ENCODE measurements at regions not wholly inside any gene's neighbourhood (a gene's known extent, or its start where the extent isn't known, plus 50 kb on each side); places are given as distances from the start of the nearest gene placed in this dataset.
A peak's percentile ranks its signal among the peaks of the same experiment; 100 is the strongest.
"Not testable (repeated sequence)": the region's sequence is repeated elsewhere in the genome, so short reads cannot be mapped to it uniquely, and the experiment has no call there.

DNA sequence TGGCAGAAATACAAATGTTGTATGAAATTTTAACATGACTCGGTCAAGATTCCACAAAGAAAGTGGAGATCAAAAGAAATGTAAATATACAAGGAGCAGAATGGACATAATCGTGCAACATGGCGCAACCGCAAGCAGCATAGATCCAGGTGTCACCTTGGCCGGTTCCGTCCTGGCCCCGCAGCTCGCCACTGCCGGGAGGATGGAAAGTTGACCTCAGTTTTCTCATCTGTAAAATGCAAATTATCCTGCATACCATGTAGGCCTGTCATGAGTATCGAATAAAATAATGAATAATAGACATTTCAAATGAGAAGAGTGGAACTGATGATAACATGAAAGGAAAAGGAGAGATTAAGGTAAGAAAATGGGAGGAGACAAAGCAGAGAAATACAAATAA lies 427.3 kb upstream of the SMIM21 start:
- no peak for DNase-seq (ENCODE audit: low spot score)

DNA sequence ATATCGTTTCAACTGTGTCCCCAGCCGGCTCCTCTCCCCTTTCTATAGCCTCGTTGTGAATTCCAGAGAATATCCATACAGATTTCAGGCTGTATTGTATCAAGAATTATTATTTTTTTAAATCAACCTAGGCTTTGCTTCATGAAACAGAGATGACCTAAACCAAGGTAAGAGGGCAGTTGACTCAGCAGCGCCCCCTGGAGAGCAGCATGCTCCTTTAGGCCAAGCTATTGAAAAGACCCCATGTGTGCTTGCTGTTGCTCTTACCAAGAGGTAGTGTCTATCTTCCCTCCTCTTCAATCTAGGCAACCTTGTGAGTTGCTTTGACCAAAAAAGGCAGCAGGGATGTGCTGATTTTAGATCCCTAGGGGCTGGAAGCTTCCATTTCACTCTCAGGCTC lies 426.7 kb upstream of the SMIM21 start:
- DNase-seq (ENCODE audit: low spot score), result no peak

DNA sequence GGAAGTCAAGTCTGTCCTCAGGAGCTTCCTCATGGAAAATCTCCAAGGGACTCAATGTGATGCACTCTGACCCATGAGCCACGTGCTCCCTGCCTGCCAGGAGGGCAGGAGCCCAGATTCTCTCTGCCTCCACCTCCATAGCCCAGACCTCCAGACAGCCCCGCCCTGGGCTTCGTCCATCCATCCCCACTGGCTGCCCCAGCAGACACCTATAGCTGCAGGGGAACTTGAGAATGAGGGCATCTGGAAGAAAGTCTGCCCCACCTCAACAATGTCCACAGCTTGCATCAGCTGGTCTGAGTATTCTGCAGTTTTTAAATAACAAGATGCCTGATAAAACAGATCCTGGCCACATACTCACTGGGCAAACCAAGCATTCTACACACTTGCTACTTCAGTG lies 418.8 kb upstream of the SMIM21 start:
- no peak for DNase-seq (ENCODE audit: low spot score)

DNA sequence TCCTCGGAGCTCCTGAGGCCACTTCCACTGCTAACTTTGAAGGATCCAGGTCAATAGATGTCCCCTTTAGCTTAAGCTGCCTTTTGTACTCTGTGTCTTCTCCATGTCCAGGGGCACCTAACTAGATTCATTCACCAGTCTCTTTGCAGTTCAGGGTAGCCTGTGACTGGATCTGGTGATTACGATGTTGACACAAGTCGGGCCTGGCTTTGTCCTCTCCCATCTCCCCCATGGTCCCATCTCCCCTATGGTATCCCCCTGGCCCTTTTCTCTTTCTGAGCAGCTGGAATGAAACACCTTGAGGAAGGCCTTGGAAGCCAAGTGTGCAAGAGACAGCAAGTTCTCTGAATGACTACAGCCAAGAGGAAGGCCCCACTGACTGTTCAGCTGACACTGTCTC lies 417.9 kb upstream of the SMIM21 start:
- no peak for DNase-seq (ENCODE audit: low spot score)

DNA sequence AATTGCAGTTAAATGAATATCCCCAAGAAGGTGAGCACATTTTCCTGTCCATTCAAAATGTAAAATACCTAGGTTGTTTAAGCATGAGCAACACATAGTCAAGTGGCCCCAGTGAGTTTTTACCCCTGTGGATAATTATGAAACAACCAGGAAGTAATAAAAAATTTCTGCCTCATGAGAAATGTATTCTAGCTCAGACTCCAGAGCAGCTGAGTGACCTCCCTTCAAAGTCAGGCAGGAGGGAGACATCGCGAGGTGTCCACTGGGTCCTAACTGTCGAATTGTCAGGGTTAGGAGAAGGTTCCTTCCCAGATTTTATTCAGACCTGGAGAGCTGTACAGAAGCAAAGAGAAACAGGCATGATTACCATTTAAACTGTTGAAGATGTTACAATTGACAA lies 416.6 kb upstream of the SMIM21 start:
- peak; percentile 1 for DNase-seq (ENCODE audit: low spot score)

DNA sequence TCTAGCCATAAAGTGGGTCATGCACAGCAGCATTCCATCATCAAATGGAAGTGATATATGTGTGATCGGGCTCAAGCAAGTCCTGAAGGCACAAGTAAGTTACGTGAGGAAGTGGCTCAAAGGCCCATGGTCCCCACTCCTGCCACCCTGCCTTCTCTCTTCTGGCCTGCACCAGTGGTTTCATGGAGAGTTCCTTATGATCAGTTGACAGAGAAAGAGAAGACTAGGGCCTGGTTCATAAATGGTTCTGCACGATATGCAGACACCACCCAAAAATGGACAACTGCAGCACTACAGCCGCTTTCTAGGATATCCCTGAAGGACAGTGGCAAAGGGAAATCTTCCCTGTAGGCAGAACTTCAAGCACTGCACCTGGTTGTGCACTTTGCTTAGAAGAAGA lies 412.6 kb upstream of the SMIM21 start:
- no peak for DNase-seq (ENCODE audit: low spot score)

DNA sequence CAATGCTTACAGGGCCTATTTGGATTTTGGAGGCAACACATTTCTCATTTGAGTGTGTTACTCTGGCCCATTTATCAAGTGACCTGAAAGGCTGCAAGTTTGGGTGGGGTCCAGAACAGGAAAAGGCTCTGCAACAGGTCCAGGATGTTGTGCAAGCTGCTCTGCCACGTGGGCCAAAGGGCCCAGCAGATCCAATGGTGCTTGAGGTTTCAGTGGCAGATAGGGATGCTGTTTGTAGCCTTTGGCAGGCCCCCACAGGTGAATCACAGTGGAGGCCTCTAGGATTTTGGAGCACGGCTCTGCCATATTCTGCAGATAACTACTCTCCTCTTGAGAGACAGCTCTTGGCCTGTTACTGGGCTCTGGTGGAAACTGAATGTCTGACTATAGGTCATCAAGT lies 412.2 kb upstream of the SMIM21 start:
- DNase-seq (ENCODE audit: low spot score), result not testable (repeated sequence)

DNA sequence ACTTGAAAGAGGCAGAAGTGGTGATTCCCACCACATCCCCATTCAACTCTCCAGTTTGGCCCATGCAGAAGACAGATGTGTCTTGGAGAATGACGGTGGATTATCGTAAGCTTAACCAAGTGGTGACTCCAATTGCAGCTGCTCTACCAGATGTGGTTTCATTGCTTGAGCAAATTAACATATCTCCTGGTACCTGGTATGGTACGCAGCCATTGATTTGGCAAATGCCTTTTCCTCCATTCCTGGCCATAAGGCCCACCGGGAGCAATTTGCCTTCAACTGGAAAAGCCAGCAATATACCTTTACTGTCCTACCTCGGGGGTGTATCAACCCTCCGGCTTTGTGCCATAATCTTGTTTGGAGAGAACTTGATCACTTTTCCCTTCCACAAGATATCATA lies 411.5 kb upstream of the SMIM21 start:
- no peak for DNase-seq (ENCODE audit: low spot score)

DNA sequence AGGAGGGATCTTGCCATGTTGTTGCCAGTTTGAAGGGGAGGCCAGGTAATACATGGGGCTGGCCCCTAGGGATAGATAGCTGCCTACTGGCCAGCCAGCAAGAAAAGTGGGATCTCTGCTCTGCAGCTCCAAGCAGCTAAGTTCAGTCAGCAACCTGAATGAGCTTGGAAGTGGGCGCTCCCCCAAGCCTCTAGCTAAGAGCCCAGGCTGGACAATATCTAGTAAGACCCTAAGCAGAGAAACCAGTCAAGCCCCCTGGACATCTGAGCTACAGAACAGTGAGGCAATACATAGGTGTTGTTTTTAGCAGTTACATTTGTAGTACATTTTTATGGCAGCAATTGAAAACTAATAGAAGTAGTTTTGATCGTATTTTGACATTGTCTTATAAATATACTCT lies 409.8 kb upstream of the SMIM21 start:
- DNase-seq (ENCODE audit: low spot score), result no peak

DNA sequence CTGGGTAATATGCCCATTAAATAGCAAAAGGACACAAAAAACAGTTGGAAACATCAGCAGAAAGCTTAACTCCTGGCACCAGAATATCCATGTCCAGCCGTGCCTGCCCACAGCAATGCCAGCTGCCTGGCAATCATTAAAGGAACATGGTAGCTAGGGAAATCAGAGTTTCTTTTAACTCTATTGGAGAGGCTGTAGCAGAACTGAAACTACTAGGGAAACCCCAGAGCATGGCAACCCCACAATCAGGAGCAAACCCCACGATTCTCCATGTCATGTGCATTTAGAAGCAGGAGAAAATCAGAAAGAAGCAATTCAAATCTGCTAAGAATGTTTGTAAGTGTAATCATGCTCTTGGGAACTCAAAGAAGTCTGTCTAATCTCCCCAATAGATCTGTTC lies 409.0 kb upstream of the SMIM21 start:
- DNase-seq (ENCODE audit: low spot score), result no peak

DNA sequence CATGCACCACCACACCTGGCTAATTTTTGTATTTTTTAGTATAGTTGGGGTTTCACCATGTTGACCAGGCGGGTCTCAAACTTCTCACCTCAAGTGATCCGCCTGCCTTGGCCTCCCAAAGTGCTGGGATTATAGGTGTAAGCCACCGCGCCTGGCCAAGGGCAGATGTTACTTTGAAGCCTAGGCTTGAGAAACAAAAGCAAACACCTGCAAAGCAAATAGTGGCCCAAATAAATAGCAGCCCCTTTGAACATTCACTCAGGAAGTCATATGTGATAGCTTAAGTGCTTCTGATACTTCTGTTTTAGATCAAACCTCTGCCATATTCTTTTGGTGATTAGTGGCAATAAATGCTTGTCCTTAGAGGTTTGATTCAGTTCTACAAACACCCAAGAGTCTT lies 404.5 kb upstream of the SMIM21 start:
- DNase-seq (ENCODE audit: low spot score), result no peak

DNA sequence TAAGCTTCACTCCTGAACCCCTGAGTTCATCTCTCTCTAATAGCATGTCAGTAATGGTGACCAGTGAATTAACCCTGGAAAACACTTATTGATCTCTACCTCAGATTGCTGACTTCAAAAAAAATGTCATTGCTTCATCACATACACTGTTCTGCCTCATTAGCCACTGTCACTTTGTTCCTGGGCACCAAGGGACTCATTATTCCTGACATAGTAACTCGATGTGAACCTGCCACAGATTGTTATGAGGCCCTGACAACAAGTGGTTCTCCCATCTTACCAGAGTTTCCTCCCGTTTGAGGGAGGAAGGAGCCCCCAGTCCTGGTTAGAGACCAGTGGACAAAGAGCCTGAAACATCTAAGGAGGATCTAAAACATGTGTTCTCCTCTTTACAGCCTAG lies 403.3 kb upstream of the SMIM21 start:
- DNase-seq (ENCODE audit: low spot score), result no peak

DNA sequence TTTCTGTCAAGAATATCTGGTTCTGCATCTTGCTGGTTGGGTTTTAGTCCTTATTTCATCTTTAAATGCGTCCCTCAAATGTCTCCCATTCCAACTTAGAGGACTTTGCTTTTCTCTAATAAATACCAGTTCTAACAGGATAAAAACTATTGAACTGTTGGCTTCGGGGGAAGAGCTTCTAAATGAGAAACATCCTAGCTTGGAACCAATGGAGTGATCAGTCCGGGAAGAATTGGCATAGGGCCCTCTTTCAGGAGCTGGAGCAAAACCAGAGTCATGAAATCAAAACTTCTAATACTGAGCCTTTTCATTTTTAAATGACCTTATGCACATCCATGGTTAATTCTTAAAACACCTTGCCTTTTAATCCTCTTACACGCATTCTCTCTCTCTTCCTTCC lies 401.6 kb upstream of the SMIM21 start:
- DNase-seq (ENCODE audit: low spot score), result no peak

DNA sequence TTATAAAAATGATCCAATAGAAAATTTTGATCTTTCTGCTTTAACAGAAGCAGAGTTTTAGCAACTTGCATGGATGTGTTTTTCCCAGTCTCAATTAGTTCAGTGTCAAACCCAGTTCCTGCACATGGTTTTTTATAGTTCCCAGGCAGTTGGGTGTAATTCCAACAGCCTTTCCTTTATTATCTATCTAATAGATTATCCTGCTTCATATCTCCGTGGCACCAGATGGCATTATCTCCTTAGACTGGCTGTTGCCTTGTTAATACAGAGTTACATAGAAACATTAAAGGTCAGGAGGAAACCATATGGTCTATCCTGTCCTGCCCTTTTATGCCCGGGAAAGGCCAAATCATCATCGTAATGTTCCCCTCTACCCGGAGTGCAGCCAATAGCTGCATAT lies 400.9 kb upstream of the SMIM21 start:
- no peak for DNase-seq (ENCODE audit: low spot score)

DNA sequence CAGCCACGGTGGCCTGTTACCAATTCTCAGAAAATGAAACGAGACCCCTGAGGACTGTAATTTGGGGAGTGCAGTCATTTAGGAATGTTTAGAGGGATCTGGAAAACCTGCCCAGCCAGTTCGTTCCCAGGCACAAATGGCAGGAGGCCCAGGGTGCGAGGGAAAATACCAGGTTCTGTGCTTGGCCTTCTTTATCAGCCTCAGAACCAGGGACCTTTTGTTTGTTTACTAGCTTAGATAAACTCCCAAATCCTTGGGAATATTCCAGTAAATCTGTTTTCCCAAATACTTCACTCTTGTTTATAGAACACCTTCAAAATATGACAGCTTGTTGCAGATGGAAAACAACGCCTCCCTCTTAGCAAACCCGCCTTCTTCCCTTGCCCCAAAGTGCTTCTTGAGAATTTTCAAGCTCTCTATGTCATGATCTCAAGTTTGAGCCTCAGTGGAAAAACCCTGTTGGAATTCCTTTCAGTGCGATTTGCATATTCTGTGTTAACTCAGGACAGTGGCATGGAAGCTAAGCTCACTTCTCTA lies 400.3 kb upstream of the SMIM21 start:
- no peak for DNase-seq (ENCODE audit: low spot score)

DNA sequence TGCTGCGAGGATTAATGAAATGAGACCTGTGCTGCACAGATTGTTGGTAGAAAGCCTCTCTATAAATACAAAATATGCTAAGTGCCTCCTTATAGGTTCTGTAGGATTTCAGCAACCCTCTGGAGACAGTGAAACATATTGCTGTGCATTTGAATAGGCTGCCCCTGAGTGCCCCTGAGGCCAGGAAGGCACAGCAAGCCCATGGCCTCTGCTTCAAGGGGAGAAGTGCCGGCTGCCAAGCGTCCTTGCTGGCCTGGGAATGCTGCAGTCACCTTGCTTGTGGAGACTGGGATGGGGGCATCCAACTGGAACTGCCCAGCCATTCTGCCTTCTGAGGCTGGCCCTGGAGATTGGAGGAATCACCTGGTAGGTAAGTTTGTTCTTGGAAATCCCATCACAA lies 397.2 kb upstream of the SMIM21 start:
- DNase-seq (ENCODE audit: low spot score), result no peak

DNA sequence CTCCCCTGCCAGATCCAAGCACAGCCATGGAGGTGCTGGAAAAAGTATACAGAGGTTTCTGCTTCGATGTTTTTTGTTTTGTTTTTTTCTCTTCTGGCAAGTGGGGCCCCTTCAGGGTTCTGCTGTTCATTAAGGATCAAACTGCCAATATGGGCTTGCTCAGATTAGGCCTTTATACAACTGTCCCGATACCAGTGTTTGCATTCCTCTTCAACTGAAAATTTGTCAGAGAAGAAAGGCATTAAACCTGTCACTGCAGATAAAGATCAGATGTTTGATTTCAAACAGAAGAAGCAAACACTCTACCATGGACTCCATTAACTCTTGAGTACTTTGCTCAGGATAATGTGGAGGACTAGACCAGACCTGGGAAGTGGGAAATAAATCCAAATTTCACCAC lies 396.0 kb upstream of the SMIM21 start:
- no peak for DNase-seq (ENCODE audit: low spot score)

DNA sequence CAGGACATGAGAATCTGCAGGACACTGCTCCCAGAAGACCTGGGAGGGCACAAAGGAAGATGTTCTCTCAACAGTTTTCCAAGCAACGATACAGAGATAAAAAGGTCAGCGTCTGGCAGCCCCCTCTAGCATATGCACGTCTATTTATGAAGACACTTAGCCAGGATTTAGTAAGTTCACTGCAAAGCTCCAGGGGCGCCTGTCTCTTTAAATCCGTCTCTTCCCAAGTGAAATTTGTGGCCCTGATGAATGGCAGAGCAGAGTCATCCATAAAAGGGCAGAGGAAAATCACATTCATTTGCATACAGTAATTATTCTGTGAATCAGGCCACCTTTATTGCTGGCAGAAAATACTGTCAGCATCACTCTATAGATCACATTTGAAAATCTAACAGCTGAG lies 390.9 kb upstream of the SMIM21 start:
- no peak for DNase-seq (ENCODE audit: low spot score)

DNA sequence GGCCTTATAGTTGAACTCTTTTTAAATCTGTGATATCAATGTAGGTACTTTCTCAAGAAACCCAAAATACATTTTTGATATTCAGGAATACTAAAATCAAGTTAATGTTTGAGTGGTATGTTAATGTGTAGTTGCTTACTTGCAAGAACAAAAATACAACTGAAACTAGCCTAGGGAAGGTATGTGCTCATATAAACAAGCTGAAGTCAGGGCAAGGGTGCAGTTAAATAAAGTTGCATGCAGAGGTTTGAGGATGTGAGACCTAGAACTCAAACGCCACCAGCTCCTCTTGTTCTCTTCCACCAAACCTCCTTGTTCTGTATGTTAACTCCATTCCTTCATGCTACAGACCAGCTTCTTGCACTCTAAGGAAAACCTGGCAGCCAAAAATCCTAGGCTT lies 388.3 kb upstream of the SMIM21 start:
- DNase-seq (ENCODE audit: low spot score), result no peak

DNA sequence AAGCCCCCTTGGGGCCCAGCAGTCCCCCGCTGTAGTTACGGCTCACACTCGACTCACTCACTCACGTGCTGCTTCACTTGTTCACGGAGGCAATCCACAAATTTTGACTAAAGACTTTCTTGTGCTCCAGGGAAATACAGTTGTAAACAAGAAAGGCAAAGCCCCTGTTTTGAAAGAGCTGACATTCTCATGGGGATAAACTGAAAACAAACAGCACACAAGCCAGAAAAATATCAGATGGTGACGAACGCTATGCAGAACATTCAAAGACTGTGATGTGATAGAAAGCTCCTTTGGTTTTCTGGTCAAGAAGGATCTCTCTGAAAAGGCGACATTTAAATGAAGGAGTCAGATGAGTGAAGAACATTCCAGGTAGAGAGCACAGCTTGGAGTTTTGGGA lies 385.3 kb upstream of the SMIM21 start:
- DNase-seq (ENCODE audit: low spot score), result no peak

DNA sequence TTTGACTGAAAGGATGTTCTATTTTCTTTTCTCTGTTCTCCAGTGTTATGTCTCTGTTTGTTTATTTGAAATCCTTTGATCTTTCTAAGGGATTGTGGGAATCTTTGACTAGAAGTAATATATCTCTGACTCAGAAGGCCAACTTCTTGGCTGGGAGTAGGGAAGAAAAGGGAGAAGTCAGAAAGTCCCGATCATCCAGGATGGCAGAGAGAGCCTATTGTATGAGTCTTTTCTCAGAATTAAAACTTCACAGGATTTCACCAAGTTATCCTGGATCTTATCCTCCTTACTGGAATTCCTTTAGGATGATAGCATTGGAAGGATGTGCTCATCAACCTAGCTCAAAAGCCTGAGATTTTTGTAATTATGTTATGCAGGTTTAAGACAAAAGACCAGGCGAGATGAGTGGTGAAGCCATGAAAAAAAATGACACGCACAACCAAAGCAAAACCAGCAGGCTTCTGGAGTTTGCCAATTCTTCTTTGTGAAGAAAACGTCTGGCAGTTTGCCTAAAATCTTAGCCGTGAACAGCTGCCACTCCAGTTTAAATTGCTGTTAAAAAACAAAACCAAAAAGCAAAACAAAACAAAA lies 383.6 kb upstream of the SMIM21 start:
- DNase-seq (ENCODE audit: low spot score), result no peak

DNA sequence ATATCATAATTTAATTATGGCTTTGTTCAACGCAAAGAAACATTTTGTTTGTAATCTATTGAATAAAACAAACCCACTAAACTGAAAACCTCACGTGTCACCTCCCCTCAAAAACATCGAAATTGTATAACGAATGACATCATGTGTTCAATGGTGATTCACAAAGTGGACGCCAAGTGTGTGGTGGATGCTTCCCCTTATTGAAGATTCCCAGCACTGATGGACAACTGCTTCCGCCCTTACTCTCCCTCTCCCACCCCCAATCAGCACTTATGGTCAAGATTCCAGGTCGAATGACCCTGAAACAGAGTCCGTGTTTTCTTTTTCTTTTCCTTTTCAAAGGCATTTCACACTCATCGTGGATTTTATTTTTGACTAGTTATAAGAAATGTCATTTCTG lies 383.0 kb upstream of the SMIM21 start:
- DNase-seq (ENCODE audit: low spot score), result no peak

DNA sequence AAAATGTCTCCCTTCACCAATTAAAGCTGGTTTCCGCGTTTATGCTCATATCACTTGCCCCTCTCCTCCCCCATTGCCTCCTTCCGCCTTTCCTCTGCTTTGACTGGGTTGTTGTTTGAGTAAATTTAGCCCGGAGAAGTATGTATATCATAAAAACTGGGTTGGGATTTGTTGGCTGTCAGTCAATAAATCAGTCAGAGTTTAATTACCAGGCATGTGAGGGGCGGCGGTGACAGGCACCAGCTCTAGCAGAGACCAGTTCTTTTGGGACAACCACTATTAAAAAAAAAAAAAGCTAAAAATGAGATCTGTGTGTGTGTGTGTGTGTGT lies 382.4 kb upstream of the SMIM21 start:
- no peak for DNase-seq (ENCODE audit: low spot score)

DNA sequence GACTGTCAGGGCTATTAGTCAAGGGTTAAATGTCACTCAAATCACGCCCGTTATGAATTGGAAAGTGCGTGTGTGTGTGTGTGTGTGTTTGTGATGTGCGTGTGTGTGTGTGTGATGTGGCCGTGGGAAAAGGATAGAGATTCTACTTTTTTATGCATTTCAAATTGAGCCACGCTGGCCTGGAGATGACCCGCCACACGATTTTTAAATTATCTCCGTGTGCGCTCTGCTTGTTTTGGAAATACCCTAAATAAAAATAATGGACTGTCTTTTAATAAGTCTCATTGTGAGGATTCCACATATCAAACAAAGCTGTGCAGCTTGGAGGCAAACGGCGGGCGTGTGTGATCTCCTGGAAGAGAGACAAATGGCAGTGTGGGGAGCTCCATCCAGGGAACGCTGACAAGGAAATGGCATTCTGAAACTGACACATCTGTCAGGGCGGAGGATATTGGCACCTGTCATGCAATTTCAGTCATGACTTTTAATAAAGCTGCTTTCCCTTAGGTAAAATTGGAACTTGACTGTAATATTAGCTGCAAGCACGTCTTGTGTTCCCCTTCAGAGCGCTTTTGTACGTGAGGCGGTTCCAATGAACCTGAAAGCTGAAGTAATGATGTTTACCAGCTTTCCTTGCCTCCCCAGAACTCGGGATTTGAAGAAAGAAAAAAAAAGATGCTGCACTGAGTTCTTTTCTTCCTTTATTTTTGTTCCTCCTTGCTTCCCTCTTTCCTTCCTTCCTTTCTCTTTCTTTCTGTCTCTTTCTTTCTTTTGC lies 381.8 kb upstream of the SMIM21 start:
- DNase-seq (ENCODE audit: low spot score), result no peak
